Keratinocyte (primary cell): ENCODE measurements at regions not wholly inside any gene's neighbourhood (a gene's known extent, or its start where the extent isn't known, plus 50 kb on each side); places are given as distances from the start of the nearest gene placed in this dataset.

Experiments
- CTCF ChIP-seq, 3 experiments: IDR thresholded peaks in 1 of 3; conservative IDR thresholded peaks in 1 of 3; optimal IDR thresholded peaks in 1 of 3; 2 replicates in 2 of 3; 3 replicates in 1 of 3; pipeline versions ENCODE3 to v1.5.1; 2011; ENCODE audit warnings: low read length in 3 of 3, mild to moderate bottlenecking in 3 of 3, moderate library complexity in 2 of 3, control low read depth in 1 of 3, inconsistent platforms in 1 of 3; ENCODE audit not compliant: insufficient read depth in 2 of 3; ENCODE audit errors: extremely low read depth in 1 of 3
- EZH2 ChIP-seq: IDR thresholded peaks from one replicate; pipeline ENCODE4 v1.6.1; 2012; ENCODE audit warnings: inconsistent platforms, mild to moderate bottlenecking, low read length, moderate library complexity

- TF ChIP-seq CTCF (optimal IDR thresholded peaks at IDR 0.05 in 1 of 3, IDR thresholded peaks at IDR 0.05 in 1 of 3, conservative IDR thresholded peaks at IDR 0.05 in 1 of 3; ENCODE audit: extremely low read depth in 1 of 3, insufficient read depth in 2 of 3, low read length in 3 of 3) (no peak), EZH2 (no peak)
These were observed 55.2 kb upstream of the KLHL25 start for GRCh38 chr15:85849946-85850345.
